Inflammatory macrophage treated with lipopolysaccharide for 4 hours (primary cell): ENCODE measurements at regions not wholly inside any gene's neighbourhood (a gene's known extent, or its start where the extent isn't known, plus 50 kb on each side); places are given as distances from the start of the nearest gene placed in this dataset.

Experiments used
- DNase-seq: peaks from one replicate; pipeline ENCODE4 v3.0.0-alpha.2; 2020

DNA sequence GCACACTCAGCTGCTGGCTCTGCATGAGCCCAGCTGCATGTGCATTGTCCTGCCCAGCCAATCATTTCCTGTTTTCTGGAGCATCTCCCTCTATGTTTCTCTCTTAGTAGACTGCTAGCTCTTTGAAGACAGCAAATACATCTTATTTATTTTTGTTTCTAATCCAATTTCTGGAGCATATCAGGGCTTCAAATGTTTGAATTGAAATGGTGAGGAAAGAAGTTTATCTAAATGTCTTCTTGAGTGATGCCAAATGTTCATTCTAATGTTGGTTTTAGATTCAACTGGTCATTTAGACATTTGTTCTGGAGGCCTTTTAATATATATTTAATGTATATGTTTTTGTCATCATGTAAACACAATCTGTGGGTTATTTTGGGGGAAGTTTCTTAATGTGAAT, 141.9 kb downstream of the DNAJB9 start:
- DNase-seq = no peak

DNA sequence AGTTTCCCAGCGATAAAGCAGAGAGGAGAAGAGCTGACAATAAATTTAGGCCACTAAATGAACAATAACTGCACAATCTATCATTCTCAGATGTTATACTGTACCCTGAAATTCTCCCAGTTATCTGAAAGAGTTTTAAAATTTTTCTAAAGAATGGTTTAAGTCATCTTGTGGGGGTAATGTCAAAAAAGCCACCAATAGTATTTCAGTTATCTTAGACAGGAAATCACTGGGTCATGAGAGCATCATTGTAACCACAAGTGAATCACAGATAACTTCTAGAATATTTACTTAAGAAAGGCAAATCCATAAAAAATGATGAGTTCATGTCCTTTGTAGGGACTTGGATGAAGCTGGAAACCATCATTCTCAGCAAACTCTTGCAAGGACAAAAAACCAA, 147.1 kb downstream of the DNAJB9 start:
- DNase-seq = no peak

DNA sequence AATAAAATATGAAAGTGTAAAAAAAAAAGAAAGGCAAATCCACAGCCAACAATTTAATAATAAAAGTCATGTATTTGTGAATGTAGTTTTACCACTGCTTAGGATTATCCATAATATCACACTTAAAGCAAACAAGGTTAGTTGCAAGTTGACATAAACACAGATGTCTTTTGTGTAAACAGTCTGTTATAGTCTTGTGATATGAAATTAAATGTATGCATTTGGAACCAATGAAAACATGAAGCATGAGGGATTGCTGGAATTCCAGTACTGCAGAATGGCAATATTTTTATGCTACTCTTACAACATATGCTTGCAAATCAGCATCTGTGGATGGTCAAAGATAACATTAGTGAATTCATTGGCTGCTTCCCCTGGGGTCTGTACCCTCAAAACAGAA, 148.1 kb downstream of the DNAJB9 start:
- no peak for DNase-seq

DNA sequence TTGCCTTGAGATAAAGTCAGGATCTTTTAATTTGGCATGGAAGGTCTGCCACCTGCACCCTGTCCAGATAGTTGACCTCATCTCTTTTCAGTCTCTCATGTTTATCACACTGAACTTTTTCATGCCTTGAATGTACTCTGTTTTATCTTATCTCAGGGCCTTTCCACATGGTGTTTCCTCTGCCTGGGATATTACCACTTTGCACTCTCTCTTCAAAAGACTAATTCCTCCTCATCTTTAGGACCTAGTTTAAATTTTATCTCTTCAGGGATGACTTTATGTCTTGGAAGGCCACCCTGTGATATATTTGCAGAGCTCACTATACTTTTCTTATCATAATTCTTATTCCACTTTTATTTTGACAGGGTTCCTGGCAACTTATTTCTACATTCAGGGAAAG, 150.0 kb downstream of the DNAJB9 start:
- DNase-seq = no peak

DNA sequence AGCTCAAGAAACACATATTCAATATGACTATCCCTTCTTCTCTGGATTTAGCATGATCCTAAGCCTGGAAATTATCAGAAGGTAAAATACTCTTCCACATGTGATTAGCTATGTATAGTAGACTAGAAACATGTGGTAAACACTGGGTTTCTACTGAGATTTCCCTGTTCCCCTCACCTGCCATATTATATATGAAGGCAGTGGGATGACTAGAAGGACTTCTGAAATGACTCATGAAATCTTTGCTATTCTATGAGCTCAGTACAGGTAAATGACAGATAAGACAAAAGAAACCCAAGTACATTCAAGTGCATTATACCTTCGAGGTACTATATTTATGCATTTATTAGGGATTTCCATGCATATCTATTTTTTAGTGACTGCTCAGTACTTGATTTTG, 152.9 kb downstream of the DNAJB9 start:
- DNase-seq = no peak

DNA sequence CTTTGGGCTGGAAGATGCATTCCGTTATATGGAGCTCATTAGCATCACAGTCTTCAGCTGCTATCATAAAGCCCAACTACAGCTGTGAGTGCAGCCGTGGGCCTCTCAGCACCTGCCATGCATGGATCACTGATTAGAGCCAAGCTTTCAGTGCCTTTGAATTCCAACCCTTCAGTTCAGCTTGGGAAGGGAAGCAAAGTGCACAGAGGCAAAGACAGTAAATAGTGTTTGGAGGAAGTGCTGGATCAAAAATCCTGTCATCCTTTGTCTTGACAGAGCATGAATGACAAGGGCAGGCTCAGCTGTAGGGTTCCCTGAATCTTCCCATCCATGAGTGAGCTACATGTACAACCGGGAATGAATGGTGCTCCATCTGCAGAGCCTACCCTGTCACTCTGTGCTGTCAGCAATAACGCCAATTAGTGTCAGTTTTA, 153.7 kb downstream of the DNAJB9 start:
- no peak for DNase-seq

DNA sequence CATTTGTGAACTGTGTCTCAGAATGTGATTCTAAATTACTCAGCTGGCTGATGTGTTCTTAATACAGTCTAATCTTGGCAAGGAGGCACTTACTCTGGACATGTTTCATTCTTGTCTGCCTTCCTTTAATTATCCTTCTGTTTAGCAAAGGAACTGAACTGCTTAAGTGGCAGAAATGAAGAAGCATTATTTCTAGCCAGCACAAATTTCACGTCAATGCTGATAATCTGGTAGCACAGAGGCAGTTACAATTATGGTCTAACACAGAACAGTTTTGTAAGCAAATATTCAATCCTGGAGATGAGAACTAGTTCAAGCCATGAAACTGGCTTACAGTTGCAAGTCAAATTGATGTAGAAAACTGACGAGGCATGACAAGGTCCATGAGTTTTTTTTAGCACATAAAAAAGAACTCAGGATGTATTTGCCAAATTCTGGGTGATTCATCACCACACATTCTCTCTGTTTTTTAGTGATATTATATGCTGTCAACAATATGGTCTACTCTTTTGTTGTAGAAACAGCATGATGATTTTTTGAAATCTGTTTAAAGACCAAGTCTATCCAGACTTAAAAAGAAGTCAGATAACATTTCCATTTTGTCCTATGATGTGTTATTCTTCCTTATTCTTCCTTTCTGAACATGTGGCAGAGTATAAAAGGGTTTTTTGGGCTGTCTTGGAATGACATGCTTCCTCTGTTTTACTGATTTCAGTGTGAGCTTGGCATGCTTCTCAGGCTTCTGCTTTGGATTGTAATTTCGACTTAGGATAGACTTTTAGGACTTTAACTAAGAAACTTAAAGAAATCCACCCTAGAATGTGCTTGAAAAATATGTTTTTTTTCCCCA, 154.8 kb downstream of the DNAJB9 start:
- no peak for DNase-seq

DNA sequence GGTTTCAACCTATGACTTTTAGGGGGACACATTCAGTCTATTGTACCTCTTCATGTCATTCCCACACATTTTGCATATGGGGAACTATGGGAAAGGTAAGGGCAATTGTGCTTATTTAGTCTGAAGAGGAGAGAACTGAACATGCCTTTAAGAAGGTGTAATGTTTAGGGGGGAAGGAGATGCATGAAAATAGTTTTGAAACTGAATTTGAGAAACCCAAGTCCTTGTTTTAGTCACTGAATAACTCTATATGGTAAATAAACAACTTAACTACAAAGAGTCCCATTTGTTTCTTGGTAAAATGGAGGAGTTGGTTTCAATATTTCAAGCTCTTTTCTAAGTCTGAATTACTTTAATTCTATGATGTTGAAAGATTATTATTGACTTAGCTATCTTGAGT, 166.1 kb downstream of the DNAJB9 start:
- no peak for DNase-seq

DNA sequence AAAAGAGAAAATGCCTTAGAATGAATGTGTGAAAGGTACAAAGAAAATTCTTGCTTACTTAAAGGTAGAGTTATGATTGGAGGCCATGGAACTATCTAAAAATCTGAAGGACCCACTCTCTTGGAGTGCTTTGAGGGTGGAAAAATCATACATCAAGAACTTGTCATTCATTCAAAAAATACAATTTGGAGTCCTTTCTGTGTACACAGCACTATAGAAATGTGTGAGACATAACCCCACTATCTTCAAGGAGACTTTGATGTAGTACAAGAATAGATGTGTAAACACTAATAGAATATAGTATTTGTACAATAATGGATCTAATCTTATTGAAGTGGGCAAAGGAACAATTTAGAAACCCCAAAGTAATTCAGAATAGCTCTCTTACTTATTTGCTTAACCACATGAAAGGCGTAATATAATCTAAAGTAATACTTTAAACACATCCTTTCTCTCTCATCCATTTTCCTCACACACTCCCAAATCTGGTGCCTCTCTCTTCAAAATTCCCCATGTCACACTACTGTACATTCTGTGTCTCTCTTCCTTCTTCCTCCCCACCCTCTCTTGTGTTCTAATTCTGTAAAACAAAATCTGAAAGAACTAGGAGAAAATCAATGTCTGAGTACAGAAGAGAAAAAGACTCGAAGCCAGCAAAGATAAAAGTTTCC, 166.7 kb downstream of the DNAJB9 start:
- no peak for DNase-seq

DNA sequence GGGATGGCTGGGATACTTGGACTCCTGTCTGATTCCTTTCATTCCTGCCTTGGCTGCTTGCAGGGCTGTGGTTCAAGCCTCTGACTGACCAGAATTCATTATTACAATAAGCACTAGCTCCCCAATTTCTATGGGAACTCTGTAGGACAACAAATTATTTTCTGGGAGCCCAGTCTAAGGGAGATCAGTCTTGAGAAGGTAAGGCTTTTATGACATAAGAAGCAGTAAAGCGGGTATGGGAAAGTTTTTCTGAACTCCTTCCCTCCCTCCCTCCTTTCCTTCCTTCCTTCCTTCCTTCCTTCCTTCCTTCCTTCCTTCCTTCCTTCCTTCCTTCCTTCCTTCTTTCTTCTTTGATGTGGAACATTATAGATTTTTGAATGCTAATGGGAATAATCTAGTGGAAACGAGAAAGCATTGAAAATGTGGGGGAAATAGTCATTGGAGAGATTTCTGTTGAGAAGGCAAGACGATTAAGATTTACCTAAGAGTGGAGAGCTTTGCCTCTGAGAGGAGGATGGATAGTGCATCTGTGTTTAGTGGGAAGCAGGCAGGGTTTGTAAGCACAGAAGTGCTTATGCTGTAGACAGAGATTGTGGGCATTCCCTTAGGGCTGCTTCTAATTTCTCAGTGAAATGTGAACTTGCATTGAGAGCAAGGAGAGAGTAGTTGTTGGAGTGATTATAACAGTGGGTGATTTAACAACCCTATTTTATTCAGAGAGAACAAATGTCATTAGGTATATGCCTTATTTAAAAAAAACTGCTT, 201.5 kb downstream of the DNAJB9 start:
- no peak for DNase-seq

DNA sequence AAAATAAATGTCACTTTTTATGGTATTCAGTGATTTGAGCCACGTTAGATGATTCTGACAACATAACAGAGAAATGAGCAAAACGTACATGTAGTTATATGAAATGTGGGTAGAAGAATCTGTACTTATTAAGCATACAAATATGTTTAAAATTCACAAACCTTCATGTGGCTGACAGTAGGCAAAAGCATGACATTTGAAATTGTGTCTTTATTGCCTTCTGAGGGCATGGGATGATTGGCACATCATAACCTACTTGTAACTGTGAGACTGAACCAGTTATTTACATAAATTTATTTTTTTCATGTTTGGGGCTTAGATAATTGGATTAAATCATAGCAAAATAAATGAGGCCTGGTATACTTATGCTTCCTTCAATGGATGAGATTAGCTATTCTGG, 202.2 kb downstream of the DNAJB9 start:
- no peak for DNase-seq

DNA sequence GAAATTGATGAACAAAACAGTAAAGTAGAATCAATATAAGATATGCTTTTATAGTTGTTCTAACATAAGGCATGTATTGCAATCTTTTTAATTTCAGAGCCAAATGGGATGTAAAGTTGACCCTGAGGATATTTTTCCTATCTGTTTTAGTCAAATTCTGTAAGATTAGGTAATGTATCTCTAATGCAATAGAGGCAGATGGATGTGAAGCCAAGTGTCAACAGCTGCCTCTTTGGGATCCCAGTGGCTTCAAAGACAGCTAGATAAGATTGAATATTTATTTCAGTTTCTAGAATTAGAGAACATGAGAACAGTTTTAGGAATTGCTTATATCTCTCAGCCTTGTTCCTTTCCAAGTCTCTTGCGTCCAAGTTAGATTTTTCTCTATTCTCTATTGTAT, 208.3 kb downstream of the DNAJB9 start:
- no peak for DNase-seq

DNA sequence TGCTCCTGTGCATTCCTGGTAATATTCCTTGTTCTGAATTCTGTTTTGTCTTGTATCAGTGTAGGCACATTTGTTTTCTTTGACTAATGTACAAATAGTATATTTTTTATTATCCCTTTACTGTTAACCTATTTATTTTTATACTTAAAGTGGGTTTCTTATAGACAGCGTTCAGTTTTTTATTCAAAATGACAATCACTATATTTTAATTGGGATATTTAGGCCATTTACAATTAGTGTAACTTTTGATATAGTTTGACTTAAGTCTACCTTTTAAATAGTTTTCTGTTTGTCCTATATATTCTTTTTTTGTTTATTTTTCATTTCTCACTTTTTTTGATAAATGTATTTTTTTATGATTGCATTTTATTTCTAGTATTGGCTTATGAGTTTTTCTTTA, 219.8 kb downstream of the DNAJB9 start:
- no peak for DNase-seq

DNA sequence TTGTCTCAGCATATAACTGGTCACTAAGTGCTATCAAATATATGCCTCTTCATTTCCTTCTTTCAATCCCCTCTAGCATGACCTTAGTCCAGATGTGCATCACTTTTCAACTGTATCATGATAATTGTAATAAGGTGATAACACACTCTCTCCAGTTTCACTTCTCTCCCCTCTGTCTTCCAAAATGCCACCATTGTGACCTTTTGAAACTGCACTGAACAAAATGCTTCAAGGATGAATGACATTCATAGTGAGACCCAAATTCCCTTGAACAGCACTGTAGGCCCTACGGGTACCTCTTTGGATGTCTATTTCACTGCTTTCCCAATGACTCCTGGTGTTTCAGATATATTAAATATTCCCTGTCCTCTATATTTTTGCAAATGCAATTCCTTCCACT, 224.8 kb downstream of the DNAJB9 start:
- no peak for DNase-seq

DNA sequence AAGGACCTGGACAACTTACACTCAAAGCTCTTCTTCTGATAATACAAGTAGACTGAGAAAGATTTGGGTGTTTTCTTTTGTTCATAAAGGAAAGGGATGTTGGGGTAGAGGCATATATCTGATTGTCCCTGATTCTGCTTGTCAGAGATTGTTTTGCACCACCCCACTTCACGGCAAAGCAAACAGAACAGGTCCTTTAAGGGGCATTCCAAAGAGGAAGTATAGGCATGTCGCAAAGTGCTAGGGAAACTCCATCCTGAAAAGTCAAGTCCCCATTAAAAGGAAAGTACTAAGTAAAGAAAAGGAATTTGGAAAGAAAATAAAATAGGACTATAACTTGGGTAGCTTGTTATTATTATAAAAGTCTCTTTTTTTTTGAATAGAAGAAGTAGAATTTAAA, 233.0 kb downstream of the DNAJB9 start:
- DNase-seq = peak; percentile 25

DNA sequence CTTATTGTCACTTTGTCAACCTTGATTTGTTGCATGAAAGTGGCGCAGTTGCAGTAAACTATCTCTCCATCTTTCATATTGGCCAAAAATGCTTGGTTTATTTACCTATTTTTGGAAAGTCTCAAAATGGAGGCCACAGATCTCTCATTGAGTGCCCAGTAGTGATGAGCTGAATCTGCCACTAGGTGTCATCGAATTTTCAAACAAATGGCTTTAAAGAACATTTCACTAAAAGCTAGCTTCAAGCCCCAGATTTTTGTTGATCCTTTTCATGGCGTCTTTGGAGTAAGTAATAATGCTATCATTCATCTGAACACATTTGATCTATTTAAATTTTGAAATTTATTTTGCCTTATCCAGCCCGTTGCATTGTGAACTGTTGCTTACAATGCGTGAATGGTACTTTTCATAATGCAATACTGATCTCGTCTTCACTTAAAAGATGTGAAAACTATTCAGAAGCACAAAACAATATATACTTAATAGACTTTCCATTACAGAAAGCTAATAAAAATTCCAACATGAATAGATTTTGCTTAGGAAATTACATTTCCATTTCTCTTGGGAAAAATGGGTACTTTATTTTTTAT, 236.2 kb downstream of the DNAJB9 start:
- no peak for DNase-seq

DNA sequence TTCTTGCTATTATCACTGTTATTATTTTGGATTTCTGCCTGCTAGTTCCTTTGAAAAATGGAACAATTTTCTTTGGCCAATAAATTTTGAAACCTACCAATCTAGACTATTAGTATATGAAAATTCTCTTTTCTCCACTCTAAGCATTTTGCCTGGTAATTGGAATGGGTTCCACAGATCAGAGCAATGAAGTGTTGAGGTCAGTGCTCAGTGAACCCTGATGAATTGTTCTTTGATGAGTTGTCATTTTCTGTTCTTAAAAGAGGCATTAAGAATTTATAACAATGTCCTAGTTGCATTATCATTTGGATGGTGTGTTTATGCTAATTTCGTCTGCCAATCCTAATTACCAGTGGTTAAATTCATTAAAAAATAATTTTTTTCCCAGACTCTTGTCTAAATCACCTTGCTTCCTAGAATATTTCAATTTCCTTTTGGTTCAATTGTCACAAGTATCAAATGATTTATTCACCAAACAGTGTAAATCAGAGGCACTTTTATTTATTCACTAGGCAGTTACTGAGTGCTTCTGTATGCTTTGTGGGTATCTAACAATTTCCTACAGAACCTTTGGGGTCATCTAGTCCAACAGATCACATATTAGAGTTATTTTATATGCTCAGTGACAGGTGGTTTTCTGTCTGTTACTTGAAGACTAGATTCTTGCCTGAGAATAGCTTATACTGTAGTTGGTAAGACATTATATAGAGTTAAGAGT, 239.0 kb downstream of the DNAJB9 start:
- DNase-seq = no peak

DNA sequence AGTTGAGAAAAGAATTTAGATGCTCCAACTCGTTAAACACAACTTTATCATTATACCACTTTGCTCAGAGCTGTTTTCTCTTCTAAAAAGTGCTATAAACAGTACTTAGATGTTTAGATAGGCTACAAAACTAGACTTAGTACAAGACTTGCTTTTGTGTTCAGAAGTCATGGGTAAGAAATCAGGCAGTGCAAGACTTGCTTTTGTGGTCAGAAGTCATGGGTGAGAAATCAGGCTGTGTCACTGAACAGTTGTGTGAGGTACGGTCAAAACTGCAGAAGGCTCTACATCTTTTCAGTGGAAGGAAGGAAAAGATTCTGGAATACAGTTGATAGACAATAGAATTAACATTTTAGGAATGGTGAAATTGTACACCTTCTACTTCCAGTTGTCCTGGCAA, 239.7 kb downstream of the DNAJB9 start:
- no peak for DNase-seq

DNA sequence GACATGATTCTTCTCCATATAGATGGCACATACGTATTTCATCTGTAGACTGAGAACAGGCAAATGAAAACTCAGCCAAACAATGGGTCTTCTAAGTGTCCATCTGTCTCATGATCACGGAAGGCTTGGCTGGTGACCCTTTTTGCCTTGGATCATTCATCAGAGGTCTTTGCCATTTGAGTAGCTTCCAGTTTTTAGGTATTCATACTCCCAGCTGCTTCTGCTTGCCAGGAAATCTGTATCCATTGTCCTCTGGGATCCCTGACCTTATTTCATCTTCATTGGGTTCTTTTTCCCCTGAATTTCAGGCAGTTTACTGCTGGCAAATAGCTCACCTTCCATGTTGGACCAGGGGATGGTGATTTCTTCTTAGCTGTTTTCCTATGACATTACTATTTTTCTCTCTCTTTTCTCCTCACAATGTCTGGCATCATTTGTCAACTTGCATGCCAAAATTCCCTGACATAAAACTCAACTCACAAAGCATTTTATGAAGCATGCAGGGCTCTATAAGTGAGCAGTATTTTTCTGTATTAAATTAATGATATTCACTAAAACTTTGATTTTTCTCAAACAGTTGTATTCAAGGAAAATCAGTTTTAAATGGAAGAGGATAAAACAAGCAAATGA, 241.2 kb downstream of the DNAJB9 start:
- no peak for DNase-seq

DNA sequence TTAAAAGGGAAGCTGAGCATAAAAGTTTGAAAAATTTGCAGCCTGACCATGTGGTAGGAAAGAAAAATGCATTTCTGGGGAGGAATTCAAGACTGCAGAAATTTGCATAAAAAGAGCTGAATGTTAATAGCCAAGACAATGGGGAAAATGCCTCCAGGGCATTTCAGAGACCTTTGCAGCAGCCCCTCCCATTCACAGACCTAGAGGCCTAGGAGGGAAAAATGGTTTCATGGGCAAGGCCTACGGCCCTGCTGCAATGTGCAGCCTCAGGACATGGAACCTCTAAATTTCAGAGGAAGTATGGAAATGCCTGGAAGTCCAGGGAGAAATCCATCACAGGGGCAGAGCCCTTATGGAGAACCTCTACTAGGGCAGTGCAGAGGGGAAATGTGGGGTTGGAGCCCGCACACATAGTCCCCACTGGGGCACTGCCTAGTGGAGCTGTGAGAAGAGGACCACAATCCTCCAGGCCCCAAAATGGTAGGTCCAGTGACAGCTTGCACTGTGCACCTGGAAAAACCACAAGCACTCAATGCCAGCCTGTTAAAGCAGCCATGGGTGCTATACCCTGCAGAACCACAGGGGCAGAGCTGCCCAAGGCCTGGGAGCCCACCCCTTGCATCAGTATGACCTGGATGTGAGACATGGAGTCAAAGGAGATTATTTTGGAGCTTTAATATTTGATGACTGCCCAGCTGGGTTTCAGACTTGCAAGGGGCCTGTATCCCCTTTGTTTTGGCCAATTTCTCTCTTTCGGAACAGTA, 243.8 kb downstream of the DNAJB9 start:
- no peak for DNase-seq

DNA sequence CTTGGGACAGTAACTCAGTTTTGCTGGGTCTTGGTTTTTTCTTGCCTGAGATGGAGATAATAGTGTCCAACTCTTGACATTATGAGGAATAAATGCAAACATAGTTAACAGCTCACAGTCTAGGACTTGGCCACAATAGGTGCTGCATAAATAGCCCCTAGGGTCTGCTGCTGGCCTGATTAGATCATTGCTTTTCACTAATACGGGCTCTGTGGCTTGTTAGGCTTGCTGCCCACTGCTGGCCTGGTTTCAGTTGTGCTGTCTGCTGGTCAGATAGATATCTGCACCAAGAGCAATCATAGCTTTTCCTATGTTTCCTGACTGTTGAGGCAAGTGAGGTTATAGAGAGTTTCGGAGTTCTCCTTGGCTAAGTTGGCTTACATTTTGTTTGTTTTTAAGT, 246.1 kb downstream of the DNAJB9 start:
- DNase-seq = no peak

DNA sequence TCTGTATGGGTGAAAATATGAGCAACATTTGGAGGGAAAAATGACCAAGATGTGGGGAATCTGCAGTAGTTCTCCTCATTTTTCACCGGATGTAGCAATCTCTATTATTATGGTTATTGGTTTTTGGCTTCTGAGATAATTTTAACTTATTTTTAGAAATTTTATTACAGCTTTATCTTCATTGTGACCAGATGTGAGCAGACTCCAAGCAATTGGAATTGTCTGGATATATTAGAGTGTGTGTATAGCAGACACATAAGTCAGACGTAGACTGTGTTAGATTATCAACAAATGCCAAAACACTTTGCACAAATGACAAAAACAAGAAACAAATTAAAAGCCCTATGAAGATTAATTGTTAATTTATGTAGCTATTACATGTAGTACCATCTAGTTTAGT, 249.1 kb downstream of the DNAJB9 start:
- DNase-seq = no peak
